ENCODE measurements at regions not wholly inside any gene's neighbourhood (a gene's known extent, or its start where the extent isn't known, plus 50 kb on each side); places are given as distances from the start of the nearest gene placed in this dataset.
"Not testable (repeated sequence)": the region's sequence is repeated elsewhere in the genome, so short reads cannot be mapped to it uniquely, and the experiment has no call there.

- ATAC-seq = no peak
- no peak for DNase-seq
- peaks cover 4% of the 10 kb centered on the region for H3K27me3 Mint-ChIP-seq
- H3K4me3 Mint-ChIP-seq = no peak overlapping the region
- no peaks in the 10 kb centered on the region for H3K36me3 Mint-ChIP-seq (ENCODE audit: low read depth)
- no peak overlapping the region for H3K27ac Mint-ChIP-seq
- no peaks in the 10 kb centered on the region for H3K9me3 Mint-ChIP-seq
- no peaks in the 10 kb centered on the region for H3K4me1 Mint-ChIP-seq
These were observed 110.0 kb downstream of the KCNE4 start for GRCh38 chr2:223161873-223162458.

- H3K9me3 Mint-ChIP-seq = peaks cover 17% of the 10 kb centered on the region
- ATAC-seq = no peak
- H3K4me3 Mint-ChIP-seq = no peak overlapping the region
- H3K27me3 Mint-ChIP-seq = peaks cover 2% of the 10 kb centered on the region
- no peak overlapping the region for H3K27ac Mint-ChIP-seq
- DNase-seq = no peak
- H3K4me1 Mint-ChIP-seq = no peaks in the 10 kb centered on the region
- H3K36me3 Mint-ChIP-seq (ENCODE audit: low read depth) = no peaks in the 10 kb centered on the region
These were observed 113.6 kb downstream of the KCNE4 start for GRCh38 chr2:223165423-223166214.

- Mint-ChIP-seq H3K4me1 (no peaks in the 10 kb centered on the region), H3K4me3 (no peak overlapping the region), H3K36me3 (ENCODE audit: low read depth) (no peaks in the 10 kb centered on the region), H3K27ac (no peak overlapping the region), H3K9me3 (peaks cover 17% of the 10 kb centered on the region), H3K27me3 (peaks cover 2% of the 10 kb centered on the region)
- ATAC-seq = no peak
- no peak for DNase-seq
These were observed 114.2 kb downstream of the KCNE4 start for GRCh38 chr2:223166215-223166493.

- Mint-ChIP-seq H3K9me3 (peaks cover 17% of the 10 kb centered on the region), H3K4me1 (no peaks in the 10 kb centered on the region), H3K27ac (no peak overlapping the region), H3K27me3 (peaks cover 2% of the 10 kb centered on the region), H3K36me3 (ENCODE audit: low read depth) (no peaks in the 10 kb centered on the region), H3K4me3 (no peak overlapping the region)
- ATAC-seq (no peak), DNase-seq (no peak)
These were observed 115.1 kb downstream of the KCNE4 start for GRCh38 chr2:223166983-223167650.

GRCh38 chr2:223169830-223170605 lies 118.0 kb downstream of the KCNE4 start:
- Mint-ChIP-seq H3K9me3 (peaks cover 17% of the 10 kb centered on the region), H3K27me3 (peaks cover 2% of the 10 kb centered on the region), H3K4me1 (no peaks in the 10 kb centered on the region), H3K36me3 (ENCODE audit: low read depth) (no peaks in the 10 kb centered on the region), H3K4me3 (no peak overlapping the region), H3K27ac (no peak overlapping the region)
- no peak for ATAC-seq
- DNase-seq = no peak

GRCh38 chr2:223176970-223177369 lies 125.0 kb downstream of the KCNE4 start:
- DNase-seq (no peak), ATAC-seq (no peak)
- Mint-ChIP-seq H3K4me1 (no peaks in the 10 kb centered on the region), H3K27ac (no peak overlapping the region), H3K36me3 (ENCODE audit: low read depth) (no peaks in the 10 kb centered on the region), H3K9me3 (no peaks in the 10 kb centered on the region), H3K27me3 (no peaks in the 10 kb centered on the region), H3K4me3 (no peak overlapping the region)

- Mint-ChIP-seq H3K36me3 (ENCODE audit: low read depth) (no peaks in the 10 kb centered on the region), H3K27me3 (peaks cover 2% of the 10 kb centered on the region), H3K9me3 (no peaks in the 10 kb centered on the region), H3K27ac (no peak overlapping the region), H3K4me1 (no peaks in the 10 kb centered on the region), H3K4me3 (no peak overlapping the region)
- ATAC-seq = no peak
- no peak for DNase-seq
These were observed 128.5 kb downstream of the KCNE4 start for GRCh38 chr2:223180463-223180862.

GRCh38 chr2:223181561-223181960 lies 129.6 kb downstream of the KCNE4 start:
- DNase-seq = no peak
- no peak overlapping the region for H3K27ac Mint-ChIP-seq
- H3K4me3 Mint-ChIP-seq = no peak overlapping the region
- H3K36me3 Mint-ChIP-seq (ENCODE audit: low read depth) = no peaks in the 10 kb centered on the region
- no peak for ATAC-seq
- no peaks in the 10 kb centered on the region for H3K4me1 Mint-ChIP-seq
- no peaks in the 10 kb centered on the region for H3K9me3 Mint-ChIP-seq
- H3K27me3 Mint-ChIP-seq = peaks cover 2% of the 10 kb centered on the region

GRCh38 chr2:223182356-223182755 lies 130.4 kb downstream of the KCNE4 start:
- peaks cover 2% of the 10 kb centered on the region for H3K27me3 Mint-ChIP-seq
- ATAC-seq (no peak), DNase-seq (no peak)
- H3K4me3 Mint-ChIP-seq = no peak overlapping the region
- H3K27ac Mint-ChIP-seq = no peak overlapping the region
- no peaks in the 10 kb centered on the region for H3K4me1 Mint-ChIP-seq
- no peaks in the 10 kb centered on the region for H3K9me3 Mint-ChIP-seq
- no peaks in the 10 kb centered on the region for H3K36me3 Mint-ChIP-seq (ENCODE audit: low read depth)

- peaks cover 2% of the 10 kb centered on the region for H3K27me3 Mint-ChIP-seq
- ATAC-seq (no peak), DNase-seq (no peak)
- H3K27ac Mint-ChIP-seq = no peak overlapping the region
- no peaks in the 10 kb centered on the region for H3K9me3 Mint-ChIP-seq
- H3K36me3 Mint-ChIP-seq (ENCODE audit: low read depth) = no peaks in the 10 kb centered on the region
- no peak overlapping the region for H3K4me3 Mint-ChIP-seq
- no peaks in the 10 kb centered on the region for H3K4me1 Mint-ChIP-seq
These were observed 133.6 kb downstream of the KCNE4 start for GRCh38 chr2:223185638-223186037.

- DNase-seq = no peak
- ATAC-seq = no peak
- Mint-ChIP-seq H3K27me3 (peaks cover 2% of the 10 kb centered on the region), H3K4me3 (no peak overlapping the region), H3K36me3 (ENCODE audit: low read depth) (no peaks in the 10 kb centered on the region), H3K4me1 (no peaks in the 10 kb centered on the region), H3K27ac (no peak overlapping the region), H3K9me3 (no peaks in the 10 kb centered on the region)
These were observed 135.3 kb downstream of the KCNE4 start for GRCh38 chr2:223187256-223187655.

GRCh38 chr2:223190561-223191206 lies 138.7 kb downstream of the KCNE4 start:
- not testable (repeated sequence) for H3K27ac Mint-ChIP-seq; H3K36me3 Mint-ChIP-seq (ENCODE audit: low read depth)

GRCh38 chr2:223196331-223196730 lies 144.3 kb downstream of the KCNE4 start:
- H3K4me3 Mint-ChIP-seq = no peak overlapping the region
- H3K4me1 Mint-ChIP-seq = no peaks in the 10 kb centered on the region
- H3K27me3 Mint-ChIP-seq = no peaks in the 10 kb centered on the region
- DNase-seq (no peak), ATAC-seq (no peak)
- H3K36me3 Mint-ChIP-seq (ENCODE audit: low read depth) = no peaks in the 10 kb centered on the region
- H3K27ac Mint-ChIP-seq = no peak overlapping the region
- peaks cover 8% of the 10 kb centered on the region for H3K9me3 Mint-ChIP-seq

More at GRCh38 chr2:223190561-223191206, 138.7 kb downstream of the KCNE4 start:
- ATAC-seq, H3K4me3 Mint-ChIP-seq, H3K27me3 Mint-ChIP-seq, H3K9me3 Mint-ChIP-seq, DNase-seq, H3K4me1 Mint-ChIP-seq: not testable (repeated sequence)

- ATAC-seq (no peak), DNase-seq (no peak)
- H3K27me3 Mint-ChIP-seq = no peaks in the 10 kb centered on the region
- H3K4me3 Mint-ChIP-seq = no peak overlapping the region
- H3K36me3 Mint-ChIP-seq (ENCODE audit: low read depth) = no peaks in the 10 kb centered on the region
- peaks cover 8% of the 10 kb centered on the region for H3K9me3 Mint-ChIP-seq
- no peaks in the 10 kb centered on the region for H3K4me1 Mint-ChIP-seq
- no peak overlapping the region for H3K27ac Mint-ChIP-seq
These were observed 145.1 kb downstream of the KCNE4 start for GRCh38 chr2:223197046-223197445.

Data from activated naive CD8-positive, alpha-beta T cell treated with anti-CD3 and anti-CD28 coated beads, Interleukin-2, amount 50 U/mL, for 24 hours (primary cell).